Retinal pigment epithelial cell (primary cell): ENCODE measurements at regions not wholly inside any gene's neighbourhood (a gene's known extent, or its start where the extent isn't known, plus 50 kb on each side); places are given as distances from the start of the nearest gene placed in this dataset.

Source experiments
- DNase-seq: peaks from one replicate; pipeline ENCODE4 v3.0.0-alpha.2; 2010; ENCODE audit warnings: low read depth
- H3K4me3 ChIP-seq: 2 replicates; pipeline ENCODE4 v1.5.1; 2011; ENCODE audit warnings: mild to moderate bottlenecking, low read length, control low read depth, moderate library complexity
- CTCF ChIP-seq: conservative IDR thresholded peaks from 2 replicates; pipeline ENCODE4 v1.5.1; 2011; ENCODE audit warnings: low read depth, low read length, control low read depth, inconsistent platforms

GRCh38 chr5:112687306-112687705 lies 50.4 kb upstream of the APC start:
- no peak overlapping the region for H3K4me3 ChIP-seq
- DNase-seq = no peak
- no peak for TF ChIP-seq CTCF
